Activated T-cell treated with anti-CD3 and anti-CD28 coated beads, Interleukin-2, amount 50 U/mL, for 48 hours (primary cell): ENCODE measurements at regions not wholly inside any gene's neighbourhood (a gene's known extent, or its start where the extent isn't known, plus 50 kb on each side); places are given as distances from the start of the nearest gene placed in this dataset.
"Not testable (repeated sequence)": the region's sequence is repeated elsewhere in the genome, so short reads cannot be mapped to it uniquely, and the experiment has no call there.

ENCODE experiments used
- DNase-seq, 2 experiments: peaks; one replicate each; pipeline ENCODE4 v3.0.0-alpha.2; 2020

DNA sequence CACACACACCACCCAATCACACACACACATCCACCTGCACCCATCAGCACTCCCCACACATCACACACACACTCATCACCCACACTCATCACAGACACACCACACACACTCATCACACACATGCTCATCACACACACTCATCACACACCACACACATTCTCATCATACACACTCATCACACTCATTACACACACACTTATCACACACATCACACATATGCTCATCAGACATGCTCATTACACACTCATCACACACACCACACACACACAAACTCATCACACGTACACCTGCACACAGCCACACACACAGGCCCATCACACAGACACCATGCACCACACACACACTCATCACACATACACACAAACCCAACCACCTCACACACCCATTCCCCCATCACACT is 107.5 kb upstream of the C14orf180 start:
- DNase-seq: no peak

DNA sequence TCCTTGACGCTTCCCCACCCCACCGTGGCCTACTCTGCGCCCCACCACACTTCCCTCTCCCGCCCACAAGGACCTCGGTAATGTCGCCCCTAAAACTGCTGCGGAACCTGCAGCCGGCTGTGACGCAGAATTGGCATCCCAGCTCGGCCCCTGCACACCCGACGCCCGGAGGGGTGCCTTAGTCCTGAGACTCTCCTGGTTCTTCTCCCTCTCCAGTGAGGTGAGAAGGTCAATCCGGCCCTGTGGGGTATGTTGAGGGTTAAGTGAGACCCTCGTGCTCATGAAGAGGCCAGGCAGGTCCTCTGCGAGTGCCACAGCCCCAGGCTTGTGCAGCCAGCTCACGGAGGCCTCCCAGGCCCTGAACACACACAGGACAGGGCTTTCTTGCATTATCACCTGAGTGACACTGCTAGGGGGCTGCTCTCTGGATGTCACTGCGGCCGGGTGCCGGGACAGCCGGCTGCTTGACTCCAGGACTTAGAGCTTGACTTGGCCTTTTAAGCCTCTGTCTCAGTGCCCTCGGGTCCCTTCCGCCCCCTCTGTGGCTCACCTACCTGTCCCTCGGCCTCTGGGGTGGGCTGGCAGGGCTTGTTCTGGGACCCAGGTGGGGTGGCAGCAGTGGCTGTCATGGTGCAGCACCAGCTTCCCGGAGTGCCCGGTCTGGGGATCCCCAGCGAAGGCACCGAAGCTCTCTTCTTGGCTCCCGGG is 106.9 kb upstream of the C14orf180 start:
- DNase-seq: no peak

DNA sequence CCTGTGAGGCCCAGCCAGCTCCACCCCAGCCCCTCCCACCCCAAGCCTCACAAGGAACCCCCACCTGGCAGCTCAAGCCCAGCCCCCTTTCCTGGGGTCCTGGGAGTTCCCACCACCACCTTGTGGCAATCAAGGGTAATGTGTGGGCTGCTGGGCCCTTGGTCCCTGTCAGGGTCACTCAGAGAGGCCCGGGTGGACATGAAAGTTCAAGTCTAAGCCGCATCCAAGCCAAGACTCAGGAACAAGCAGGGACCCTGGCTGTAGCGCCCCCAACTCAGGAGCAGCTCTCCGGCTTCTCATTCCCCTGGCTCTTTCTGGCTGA is 106.4 kb upstream of the C14orf180 start:
- DNase-seq: no peak

DNA sequence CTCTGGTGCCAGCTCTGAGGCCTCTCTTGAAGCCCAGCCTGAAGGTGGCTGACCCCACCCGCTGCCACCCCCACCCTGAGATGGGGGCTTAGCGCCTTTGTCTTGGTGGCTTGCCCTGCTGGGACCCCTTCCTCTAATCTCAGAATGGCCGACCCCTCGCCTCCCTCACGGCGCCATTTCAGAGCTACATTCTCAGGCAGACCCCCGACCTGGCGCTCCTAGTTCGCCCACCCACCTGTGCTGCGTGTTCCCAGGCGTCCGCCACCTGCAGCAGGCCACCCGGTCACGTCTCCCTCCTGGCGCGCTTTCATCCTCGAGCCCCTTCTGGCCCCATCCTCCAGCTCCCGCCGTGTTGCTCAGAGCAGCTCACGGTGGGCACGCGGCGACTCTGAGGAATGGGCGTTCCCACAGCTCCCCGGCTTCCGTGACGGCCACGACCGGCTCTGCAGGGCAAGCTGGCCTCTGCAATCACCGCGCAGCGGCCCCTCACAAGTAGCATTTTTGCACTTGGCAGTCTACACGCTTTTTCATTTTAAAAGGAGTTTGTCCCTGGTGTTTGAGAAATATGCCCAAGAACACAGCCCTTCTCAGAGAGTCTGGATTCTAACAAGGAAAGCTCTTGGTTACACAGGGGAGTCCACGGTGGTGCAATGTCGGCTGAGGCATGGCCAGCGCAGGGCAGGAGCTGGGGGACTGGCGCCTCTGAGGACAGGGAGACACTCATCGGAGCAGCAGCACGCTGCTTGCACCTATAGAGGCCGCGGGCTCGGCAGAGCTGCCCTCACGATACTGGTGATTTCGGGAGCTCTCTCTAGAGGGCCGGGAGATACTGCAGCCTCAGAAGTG is 105.7 kb upstream of the C14orf180 start:
- no peak for DNase-seq

DNA sequence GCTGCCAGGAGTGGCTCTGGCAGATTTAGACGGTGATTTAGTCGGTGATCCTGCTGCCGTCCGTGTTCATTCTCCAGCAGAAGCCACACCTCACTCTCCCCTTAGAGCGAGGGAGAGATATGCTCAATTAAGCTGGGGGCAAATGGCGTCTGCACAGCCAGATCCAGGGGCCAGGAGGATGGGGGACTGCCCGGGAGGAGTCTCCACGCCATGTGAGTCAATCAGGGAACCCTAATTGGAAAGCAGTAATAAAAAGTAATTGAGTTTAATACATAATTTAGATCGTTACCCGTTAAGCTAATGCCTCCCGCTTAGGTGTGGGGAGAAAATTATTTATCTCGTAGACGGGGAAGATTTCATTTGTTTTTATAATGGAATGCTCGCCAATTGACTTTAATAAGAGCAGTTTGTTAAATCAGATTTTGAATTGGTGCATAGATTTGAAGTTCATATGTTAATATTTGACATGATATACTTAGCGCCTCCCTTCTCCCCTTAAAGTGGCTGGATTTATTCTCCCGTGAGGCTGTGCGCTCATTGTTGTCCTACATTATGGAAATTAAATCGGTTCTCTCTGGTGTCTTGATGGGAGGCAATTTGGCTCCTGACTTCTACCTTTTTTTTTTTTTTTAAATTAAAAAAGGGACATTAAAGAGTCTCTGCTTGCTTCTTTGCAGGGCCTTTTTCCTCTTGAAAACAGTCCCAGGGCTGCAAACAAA is 104.9 kb upstream of the C14orf180 start:
- DNase-seq: no peak

DNA sequence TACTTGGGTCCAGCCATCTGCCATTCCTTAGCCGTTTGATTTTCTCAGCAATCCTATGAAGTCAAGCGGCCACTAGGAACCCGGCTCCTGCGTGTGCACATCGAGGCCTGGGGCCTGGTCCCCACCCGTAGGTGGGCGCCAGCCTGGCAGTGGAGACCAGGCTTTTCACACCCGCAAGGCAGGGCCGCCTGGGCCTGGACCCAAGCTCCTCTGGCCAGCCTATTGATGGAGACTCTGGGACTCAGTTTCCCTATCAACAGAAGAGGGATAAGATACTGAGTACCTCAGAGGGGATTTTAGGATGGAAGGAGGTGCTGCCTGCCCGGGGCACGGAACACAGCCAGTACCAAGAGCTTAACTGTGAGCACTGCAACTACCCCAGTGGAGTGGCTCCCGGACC is 104.3 kb upstream of the C14orf180 start:
- DNase-seq: no peak

DNA sequence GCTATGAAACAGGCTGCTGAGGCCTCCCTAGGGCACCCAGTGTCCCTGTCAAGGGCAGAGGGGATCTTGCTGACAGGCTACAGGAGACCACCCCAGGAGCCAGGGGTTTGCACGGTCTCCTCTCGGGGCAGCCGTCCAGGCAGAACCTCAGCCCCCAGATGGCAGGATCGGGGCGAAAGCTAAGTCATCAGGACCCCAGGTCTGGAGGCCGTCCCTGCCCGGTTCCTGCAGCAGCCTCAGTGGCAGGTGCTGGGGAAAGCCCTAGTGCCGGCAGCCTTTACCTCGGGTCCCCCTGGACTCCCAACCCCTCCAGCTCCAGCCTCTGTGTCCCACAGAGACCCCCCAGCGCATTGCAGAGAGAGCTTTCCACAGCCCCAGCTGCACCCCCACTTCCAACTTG is 103.8 kb upstream of the C14orf180 start:
- DNase-seq: no peak

DNA sequence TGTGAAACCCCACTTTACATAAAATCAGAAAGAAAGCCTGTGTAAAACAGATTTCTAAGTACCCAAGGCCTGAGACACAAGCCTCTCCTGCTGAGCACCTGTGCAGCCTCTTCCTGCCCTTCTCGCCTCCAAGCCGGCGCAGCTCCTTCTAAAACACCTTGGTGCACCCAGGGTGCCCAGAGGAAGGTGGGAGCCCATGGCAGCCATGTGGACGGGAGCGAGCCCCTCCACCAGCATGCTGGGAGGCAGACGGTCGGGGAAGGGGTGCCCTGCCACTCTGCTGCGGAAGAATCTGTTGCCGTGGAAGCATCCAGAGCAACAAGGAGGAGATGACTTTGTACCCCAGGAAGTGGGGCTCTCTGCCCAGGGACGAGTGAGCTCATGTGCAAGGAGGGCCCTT is 103.1 kb upstream of the C14orf180 start:
- DNase-seq: no peak

DNA sequence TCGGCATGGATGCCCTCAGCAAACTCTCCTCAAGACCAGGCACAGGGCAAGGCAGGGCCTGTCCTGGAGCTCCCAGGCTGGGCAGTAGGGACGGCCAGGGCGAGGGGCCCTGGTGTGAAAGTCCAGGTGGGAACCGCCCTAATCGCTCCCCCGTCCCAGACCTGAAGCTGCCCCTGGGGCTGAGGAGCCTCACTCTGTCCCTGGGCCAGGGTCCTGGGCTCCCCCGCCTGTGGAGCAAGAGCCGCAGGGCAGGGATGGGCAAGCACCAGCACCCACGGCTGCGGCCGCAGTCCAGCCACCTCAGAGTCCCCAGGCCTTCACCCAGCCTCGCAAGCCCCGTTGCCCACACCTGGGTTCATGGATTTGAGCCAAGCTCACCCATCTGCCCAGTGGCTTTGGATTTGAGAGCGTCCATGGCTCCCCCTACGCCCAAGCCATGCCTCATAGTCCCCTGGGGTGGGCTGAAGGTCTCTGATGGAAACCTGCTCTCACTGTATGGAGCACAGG is 102.4 kb upstream of the C14orf180 start:
- DNase-seq: no peak

DNA sequence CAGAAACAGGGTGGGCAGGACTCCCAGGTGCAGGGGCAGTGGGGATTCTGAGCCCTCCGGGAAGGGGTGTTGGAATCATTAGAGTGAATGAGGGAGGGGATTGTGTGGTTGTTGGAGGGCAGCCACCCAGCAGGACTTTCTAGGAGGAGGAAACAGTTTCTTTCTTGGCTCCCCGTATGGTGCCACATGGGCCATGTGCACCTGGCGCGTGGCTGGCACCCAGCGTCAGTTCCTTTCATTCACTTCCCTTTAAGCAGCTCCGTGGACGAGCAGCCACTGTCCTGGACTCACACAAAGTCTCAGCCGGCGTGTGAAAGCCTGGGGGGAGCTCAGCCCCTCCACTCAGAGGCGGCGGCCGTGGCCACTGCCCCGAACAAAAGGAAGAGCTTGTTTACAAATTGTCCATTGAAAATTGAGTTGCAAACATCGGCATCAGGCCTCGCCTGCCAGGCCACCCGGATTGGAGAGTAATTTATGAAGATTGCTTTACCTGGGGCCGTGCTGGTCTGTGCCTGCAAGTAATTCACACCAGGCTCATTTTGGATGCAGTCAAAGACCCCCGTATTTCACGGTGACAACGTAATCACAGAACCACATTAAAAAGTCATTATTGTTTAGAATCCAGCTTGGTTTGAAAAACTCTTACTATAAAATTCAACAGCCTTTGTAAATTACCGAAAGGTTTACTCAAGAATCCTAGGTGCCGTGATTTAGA is 101.7 kb upstream of the C14orf180 start:
- DNase-seq: no peak

DNA sequence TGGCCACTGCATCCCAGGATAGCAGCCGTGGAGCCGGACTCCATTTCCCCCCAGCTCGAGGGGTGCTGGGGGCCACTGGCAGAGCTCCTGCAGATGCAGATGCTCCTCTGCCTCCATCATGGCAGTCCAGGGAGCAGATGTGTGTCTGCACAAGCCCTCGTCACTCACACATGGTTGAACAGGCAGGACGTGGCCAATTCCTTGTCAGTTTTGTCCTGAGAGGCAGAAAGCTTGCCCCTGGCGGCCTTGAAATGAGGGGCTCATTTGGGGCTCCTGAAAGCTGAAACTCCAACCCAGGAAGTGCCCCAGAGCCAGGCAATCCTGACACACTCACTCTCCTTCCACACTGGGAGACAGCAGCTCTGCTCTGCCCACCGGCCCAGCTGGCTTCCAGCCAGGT is 100.9 kb upstream of the C14orf180 start:
- DNase-seq: no peak

DNA sequence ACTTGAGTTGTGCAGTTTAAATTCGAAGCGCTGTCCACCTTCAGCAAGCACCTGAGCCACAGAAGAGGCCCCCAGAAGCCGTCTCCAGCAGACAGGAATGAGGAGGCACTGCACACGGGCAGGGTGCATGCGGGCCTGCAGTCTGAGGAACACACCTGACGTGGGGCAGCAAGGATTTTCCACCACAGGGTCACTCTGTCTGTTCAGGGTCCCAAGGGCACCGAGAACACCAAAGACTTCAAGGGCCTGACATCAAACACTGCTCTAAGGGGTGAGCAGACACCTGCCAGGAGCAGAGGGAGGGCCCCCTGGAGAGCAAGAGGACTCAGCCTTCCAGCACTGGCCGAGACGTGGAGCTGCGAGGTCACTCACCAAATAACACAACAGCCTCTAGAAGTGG is 99.7 kb upstream of the C14orf180 start:
- DNase-seq: no peak

DNA sequence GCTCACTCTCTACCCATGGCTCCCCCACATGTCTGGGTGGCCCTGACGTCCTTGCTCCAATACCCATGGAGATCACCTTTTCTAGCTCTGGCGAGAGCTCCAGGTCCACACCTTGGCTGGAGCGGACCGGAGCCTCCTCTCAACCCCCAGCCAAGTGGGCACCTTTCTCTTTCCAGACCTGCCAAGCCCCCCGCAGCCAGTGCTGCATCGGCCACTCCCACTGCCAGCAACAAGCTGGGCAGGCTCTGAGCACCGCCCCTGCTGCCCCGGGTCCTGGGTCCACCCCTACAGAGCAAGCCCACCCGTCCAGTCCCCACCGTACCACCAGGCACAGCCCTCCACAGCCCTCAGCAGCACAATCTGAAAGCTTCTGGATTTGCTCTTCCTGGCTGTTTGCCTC is 98.2 kb upstream of the C14orf180 start:
- no peak for DNase-seq

DNA sequence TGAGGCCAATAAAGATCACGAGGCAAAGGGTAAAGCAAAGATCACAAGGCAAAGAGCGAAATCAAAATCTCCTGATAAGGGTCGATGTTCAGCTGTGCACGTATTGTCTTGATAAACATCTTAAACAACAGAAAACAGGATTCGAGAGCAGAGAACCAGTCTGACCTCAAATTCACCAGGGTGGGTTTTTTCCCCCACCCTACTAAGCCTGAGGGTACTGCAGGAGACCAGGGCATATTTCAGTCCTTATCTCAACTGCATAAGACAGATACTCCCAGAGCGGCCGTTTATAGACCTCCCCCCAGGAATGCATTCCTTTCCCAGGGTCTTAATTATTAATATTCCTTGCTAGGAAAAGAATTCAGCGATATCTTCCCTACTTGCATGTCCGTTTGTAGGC is 97.5 kb upstream of the C14orf180 start:
- not testable (repeated sequence) for DNase-seq

DNA sequence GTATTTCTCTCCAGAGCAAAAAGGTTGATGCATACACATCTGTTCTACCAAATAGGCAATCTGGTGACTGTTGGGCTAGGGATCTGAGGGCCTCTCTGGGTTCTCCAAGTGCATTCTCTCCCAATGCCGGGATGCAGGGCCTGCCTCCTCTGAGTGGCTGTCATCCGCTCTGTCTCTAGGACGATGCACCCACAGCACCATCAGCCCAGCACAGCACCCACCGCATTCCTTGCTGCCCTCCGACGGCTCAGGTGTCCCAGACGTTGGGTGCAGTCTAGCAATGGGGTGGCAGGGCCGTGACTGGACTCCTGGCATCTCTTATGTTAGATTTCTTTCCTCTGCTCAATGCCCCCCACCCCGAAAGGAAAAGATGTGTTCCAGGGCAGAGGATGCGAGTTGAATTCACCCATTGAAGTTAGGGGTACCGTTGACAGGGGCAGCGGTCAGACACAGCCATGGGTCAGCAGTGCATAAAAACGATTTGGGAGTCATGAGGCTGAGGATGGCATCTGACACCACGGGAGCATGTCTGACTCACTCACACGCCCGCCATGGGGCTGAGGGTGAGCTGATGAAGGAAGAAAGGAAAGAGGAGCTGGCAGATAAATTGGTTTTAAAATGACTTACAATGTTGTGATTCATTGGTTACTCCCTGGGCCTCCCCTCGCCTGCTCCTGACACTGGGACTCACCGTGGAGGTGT is 93.2 kb upstream of the C14orf180 start:
- DNase-seq: no peak

DNA sequence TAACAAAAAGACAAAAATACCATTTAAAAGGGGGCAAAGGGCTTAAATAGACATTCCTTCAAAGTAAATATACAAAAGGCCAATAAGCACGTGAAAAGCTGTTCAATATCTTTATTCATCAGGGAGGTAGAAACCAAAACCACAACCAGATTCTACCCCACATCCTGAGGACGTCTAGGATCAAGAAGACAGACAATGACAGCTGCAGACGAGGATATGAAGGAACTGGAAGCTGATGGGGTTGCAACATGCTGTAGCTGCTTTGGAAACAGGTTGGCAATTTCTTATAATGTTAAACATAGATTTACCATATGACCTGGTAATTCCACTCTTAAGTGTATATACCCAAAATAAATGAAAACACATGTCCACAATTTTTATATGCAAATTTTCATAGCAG is 85.1 kb upstream of the C14orf180 start:
- DNase-seq: no peak

DNA sequence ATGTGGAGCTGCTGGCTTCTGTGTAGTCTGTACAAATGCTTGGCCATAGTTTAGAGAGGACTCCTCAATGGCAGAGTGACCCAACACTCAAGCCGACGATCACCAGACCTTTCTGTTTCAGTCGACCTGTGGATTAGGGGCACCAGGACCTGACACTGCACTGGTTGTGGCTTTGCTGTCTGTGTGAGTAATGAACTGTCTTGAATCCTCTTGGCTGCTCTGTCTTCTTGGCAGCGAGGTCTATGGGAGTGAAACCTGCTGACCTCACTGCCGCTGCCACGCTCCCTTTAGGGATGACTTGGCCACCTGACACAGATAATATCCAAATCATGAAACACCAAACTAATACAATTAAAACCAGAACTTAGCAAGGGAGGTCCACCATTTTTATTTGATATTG is 83.5 kb upstream of the C14orf180 start:
- no peak for DNase-seq

DNA sequence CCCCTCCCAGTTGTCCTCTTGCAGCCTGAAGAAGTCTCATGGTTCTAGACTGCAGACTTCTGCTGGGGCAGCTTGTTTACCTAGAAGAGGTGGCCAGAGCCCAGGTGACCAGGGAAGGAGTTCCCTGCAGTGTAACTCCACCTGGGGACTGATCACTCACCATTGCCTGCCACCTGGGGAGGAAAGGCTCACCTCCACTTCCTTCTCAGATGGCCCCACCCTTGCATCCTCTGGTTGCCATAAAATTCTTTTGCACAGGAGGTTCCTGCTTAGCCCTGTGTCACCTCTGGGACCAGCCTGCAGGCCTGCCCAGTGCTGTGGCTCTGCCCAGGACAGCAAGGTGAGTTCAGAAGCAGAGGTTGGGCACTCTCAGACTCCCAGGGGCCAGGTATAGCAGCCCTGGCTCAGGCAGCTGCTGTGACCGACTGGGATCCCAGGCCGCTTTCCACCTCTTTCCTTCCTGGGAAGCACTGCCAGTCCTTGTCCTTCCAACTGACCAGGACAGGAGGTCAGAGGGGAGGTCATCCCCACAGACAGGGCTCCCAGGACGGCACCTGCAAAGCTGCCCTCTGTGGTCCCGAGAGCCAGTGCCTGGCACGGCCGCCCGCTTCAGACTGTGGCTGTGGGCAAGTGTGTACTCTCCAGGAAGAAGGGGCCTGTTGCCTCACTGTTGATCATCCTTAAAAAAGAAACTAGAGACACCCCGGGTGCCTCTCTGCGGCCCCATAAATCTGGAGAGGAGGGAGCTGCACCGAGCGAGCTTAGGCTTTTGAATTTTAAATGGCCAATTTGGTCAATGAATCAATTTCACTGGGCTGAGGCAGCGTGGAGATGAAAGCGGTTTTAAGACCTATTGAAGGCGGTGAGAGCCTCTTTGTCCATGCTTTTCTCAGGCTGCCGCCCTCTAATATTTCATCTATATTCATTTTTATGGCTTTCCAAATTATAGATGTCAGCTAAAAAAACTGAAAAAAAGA is 79.5 kb upstream of the C14orf180 start:
- no peak for DNase-seq

DNA sequence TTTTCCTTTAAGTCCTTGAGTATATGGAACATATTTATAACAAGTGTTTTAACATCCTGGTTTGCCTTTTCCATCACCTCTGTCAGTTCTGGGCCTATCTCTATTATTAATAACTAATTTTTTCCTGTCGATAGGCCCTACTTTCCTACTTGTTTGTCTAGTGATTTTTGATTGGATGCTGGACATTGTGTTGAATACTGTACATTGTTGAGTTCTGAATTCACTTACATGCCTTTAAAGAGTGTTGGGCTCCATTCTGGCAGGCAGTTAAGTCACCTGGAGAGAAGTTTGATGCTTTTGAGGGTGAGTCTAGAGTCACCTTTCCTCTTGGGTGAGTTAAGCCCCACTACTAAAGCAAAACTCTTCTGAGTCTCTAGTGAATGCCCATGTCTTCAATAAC is 77.5 kb upstream of the C14orf180 start:
- no peak for DNase-seq

DNA sequence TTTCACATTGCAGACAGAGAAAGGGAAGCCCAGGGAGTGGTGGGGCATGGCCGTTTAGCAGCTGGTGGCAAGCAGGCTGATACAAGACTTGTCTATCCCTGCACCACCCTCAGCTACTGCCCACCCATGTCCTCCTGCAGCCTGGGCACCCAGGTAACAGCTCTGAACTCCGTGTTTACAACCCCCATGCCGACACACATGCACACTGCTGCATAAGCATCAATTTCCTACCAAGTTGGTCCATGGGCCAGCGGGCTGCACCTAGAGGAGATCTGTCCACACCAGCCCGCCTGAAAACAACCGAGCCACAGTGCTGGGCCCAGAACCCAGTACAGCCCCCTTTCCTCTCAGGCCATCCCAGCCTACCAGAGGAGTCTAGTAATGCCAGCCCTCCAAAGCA is 75.9 kb upstream of the C14orf180 start:
- no peak for DNase-seq

DNA sequence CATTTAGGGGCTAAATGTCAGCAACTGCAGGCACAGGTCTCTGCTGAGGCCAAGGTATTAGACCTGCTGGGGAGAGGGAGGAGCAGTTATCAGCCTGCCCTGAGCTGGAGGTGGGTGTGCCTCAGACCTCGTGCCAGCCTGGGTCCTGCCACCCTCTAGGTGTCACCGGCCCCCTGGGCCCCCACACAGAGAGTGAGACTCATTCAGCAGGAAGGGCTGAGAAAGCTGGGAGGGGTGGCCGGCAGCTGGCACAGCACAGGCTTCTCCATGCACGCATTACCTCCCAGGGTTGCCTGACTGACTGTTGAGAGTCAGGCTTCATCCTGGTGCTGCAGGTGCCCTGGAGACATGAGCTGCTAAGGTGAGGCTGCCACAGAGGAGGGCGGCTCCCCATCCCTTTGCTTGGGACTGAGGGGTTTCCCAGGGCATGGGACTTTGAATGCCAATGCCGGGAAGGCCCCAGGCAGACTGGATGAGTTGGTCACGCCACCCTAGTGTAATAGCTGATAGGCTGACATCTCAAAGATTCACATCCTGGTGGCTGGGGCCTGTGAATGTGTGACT is 75.3 kb upstream of the C14orf180 start:
- DNase-seq: no peak
